SK-N-SH (cell line): ENCODE measurements at regions not wholly inside any gene's neighbourhood (a gene's known extent, or its start where the extent isn't known, plus 50 kb on each side); places are given as distances from the start of the nearest gene placed in this dataset.
"Not testable (repeated sequence)": the region's sequence is repeated elsewhere in the genome, so short reads cannot be mapped to it uniquely, and the experiment has no call there.

ENCODE experiments used
- CTCF ChIA-PET: fragments of 300-600, 350-600 bp; formaldehyde crosslinking; extraction: SDS; loops from one replicate; lab custom pipeline; 2021; lab: Yijun Ruan, JAX
- POLR2A ChIA-PET: fragments of 350-600 bp; sonication (Branson Sonifier 250); formaldehyde crosslinking; extraction: SDS; loops from one replicate; lab custom pipeline; 2020; ENCODE audit warnings: antibody characterized with exemption, inconsistent platforms; lab: Yijun Ruan, JAX
- DNase-seq: peaks from one replicate; pipeline ENCODE4 v3.0.0; 2012
- H2AFZ ChIP-seq: fragments of 200-600 bp; sonication (generic); 2 replicates; pipeline ENCODE4 v1.8.1; 2016; ENCODE audit warnings: antibody characterized with exemption, mild to moderate bottlenecking, low read depth
- H3F3A ChIP-seq: fragments of 200-600 bp; sonication (generic); replicated peaks from 2 replicates; pipeline ENCODE3; 2016; ENCODE audit warnings: antibody characterized with exemption, mild to moderate bottlenecking; ENCODE audit not compliant: insufficient read depth
- H3K27ac ChIP-seq, 2 experiments: fragments of 200-500 bp in 1 of 2; fragments of 200-600 bp in 1 of 2; sonication (Bioruptor generic) in 1 of 2; sonication (generic), shearing (Covaris generic) in 1 of 2; 2 replicates each; pipeline versions ENCODE4 v1.5.1 to v1.6.1; 2014 to 2016; ENCODE audit warnings: low read depth in 2 of 2, inconsistent platforms in 1 of 2, low read length in 1 of 2, mild to moderate bottlenecking in 1 of 2, mixed read lengths in 1 of 2
- H3K27me3 ChIP-seq: fragments of 200-600 bp; sonication (generic), shearing (Covaris generic); 2 replicates; pipeline ENCODE4 v1.6.1; 2016; ENCODE audit warnings: mixed run types; ENCODE audit not compliant: insufficient read depth
- H3K36me3 ChIP-seq, 2 experiments: fragments of 200-500 bp in 1 of 2; fragments of 200-600 bp in 1 of 2; sonication (Bioruptor generic) in 1 of 2; sonication (generic) in 1 of 2; replicated peaks in 1 of 2; 2 replicates each; pipeline versions ENCODE3 to v1.5.1; 2014 to 2016; ENCODE audit warnings: low read length in 1 of 2, mild to moderate bottlenecking in 1 of 2; ENCODE audit not compliant: insufficient read depth in 2 of 2, control insufficient read depth in 1 of 2
- H3K4me1 ChIP-seq, 2 experiments: fragments of 200-500 bp in 1 of 2; fragments of 200-600 bp in 1 of 2; sonication (Bioruptor generic) in 1 of 2; sonication (generic), shearing (Covaris generic) in 1 of 2; 2 replicates each; pipeline versions ENCODE4 v1.5.1 to v1.6.1; 2014 to 2016; ENCODE audit warnings: low read depth in 1 of 2, low read length in 1 of 2, mixed run types in 1 of 2; ENCODE audit not compliant: insufficient read depth in 2 of 2, control insufficient read depth in 1 of 2
- H3K4me2 ChIP-seq: fragments of 200-600 bp; sonication (generic), shearing (Covaris generic); 2 replicates; pipeline ENCODE4 v1.6.1; 2017; ENCODE audit warnings: mixed run types
- H3K4me3 ChIP-seq, 2 experiments: fragments of 200-500 bp in 1 of 2; fragments of 200-600 bp in 1 of 2; sonication (Bioruptor generic) in 1 of 2; sonication (generic), shearing (Covaris generic) in 1 of 2; 2 replicates each; pipeline versions ENCODE4 v1.5.1 to v1.8.1; 2014 to 2016; ENCODE audit warnings: low read depth in 2 of 2, inconsistent platforms in 1 of 2, low read length in 1 of 2, mild to moderate bottlenecking in 1 of 2, mixed read lengths in 1 of 2, moderate library complexity in 1 of 2
- H3K79me2 ChIP-seq: fragments of 200-600 bp; sonication (generic); 2 replicates; pipeline ENCODE4 v1.8.1; 2017; ENCODE audit warnings: mild to moderate bottlenecking; ENCODE audit not compliant: insufficient read depth
- H3K9ac ChIP-seq: fragments of 200-600 bp; sonication (generic); 2 replicates; pipeline ENCODE4 v1.6.1; 2017; ENCODE audit warnings: mixed run types
- H3K9me2 ChIP-seq: fragments of 200-600 bp; sonication (generic); 2 replicates; pipeline ENCODE4 v1.6.1; 2017; ENCODE audit warnings: mixed run types
- H3K9me3 ChIP-seq: fragments of 200-600 bp; sonication (generic); 2 replicates; pipeline ENCODE4 v1.6.1; 2017; ENCODE audit warnings: mixed run types, mild to moderate bottlenecking, moderate library complexity
- H4K20me1 ChIP-seq: fragments of 200-600 bp; sonication (generic); 2 replicates; pipeline ENCODE4 v1.6.1; 2017; ENCODE audit warnings: mild to moderate bottlenecking, mixed run types; ENCODE audit not compliant: insufficient read depth
- CHD2 ChIP-seq: fragments of 150-350 bp; IDR thresholded peaks from 2 replicates; pipeline ENCODE4 v1.6.1; 2018; ENCODE audit warnings: low read length; ENCODE audit not compliant: partially characterized antibody
- FOXJ3 ChIP-seq: sonication (generic); formaldehyde crosslinking; IDR thresholded peaks from 2 replicates; pipeline ENCODE4 v1.5.1; 2020; ENCODE audit warnings: mild to moderate bottlenecking, missing genetic modification reagents
- NFIC ChIP-seq: IDR thresholded peaks from 2 replicates; pipeline ENCODE4 v1.4.0; 2012; ENCODE audit warnings: borderline replicate concordance
- NRF1 ChIP-seq: IDR thresholded peaks from 2 replicates; pipeline ENCODE4 v1.6.1; 2012; ENCODE audit warnings: low read depth, mild to moderate bottlenecking, low read length
- YY1 ChIP-seq: IDR thresholded peaks from 2 replicates; pipeline ENCODE4 v1.4.0; 2012; ENCODE audit warnings: low read depth, mild to moderate bottlenecking
- WGBS: methylation state at CpG from one replicate; pipeline ENCODE4 v1.1.6; 2017; ENCODE audit warnings: low lambda C conversion rate; 5-methylcytosine and 5-hydroxymethylcytosine counted together
- TF ChIP-seq, protein P1 (sequence below): IDR thresholded peaks from 2 replicates; pipeline ENCODE4 v1.4.0; 2012; ENCODE audit warnings: low read depth
- TF ChIP-seq, protein P2 (sequence below): IDR thresholded peaks from 2 replicates; pipeline ENCODE4 v1.6.1; 2012; ENCODE audit warnings: mild to moderate bottlenecking, low read depth, low read length, moderate library complexity
- TF ChIP-seq, protein P3 (sequence below): IDR thresholded peaks from 2 replicates; pipeline ENCODE4; 2012

DNA sequence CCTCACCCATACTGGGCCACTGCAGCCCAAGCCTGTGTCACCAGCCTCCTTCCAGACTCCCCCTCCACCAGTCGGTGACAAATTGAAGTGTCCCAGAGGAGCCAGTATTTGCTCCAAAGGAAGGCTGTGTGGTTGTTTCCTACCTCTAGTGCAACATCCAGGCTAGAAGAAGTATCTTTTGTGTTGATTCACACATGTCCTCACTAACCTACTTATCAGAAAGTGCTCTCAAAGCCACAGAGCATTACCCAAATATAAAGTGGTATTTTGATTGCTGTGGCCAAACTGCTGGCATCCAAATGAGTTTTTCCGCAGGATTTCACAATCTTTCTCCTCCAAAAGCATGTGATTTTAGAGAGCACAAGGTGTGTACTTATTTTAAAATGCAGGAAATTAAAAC is 134.8 kb downstream of the CUL2 start:
- no peaks in the 10 kb centered on the region for H3K79me2 ChIP-seq
- H3K27me3 ChIP-seq = no peaks in the 10 kb centered on the region
- H3K36me3 ChIP-seq = no peaks in the 10 kb centered on the region
- no peak overlapping the region for H3K27ac ChIP-seq
- no peak overlapping the region for H3K4me2 ChIP-seq
- H3K4me3 ChIP-seq = no peak overlapping the region
- POLR2A ChIA-PET = no interaction called here
- no peaks in the 10 kb centered on the region for H3K9me2 ChIP-seq
- CTCF ChIA-PET = interaction anchor here (1.5 kb wide), 1 partner anchor 17 kb away, joined by 3 read pairs; no protein-coding TSS in a partner anchor
- WGBS = 85% methylated on average over 2 of the region's 2 CpGs
- no peak overlapping the region for H3K9ac ChIP-seq
- no peak overlapping the region for H2AFZ ChIP-seq
- H4K20me1 ChIP-seq = no peaks in the 10 kb centered on the region
- DNase-seq = no peak
- H3K4me1 ChIP-seq = no peaks in the 10 kb centered on the region
- TF ChIP-seq FOXJ3 (CRISPR knock-in tag) (no peak), NFIC (no peak), NRF1 (no peak), YY1 (no peak), CHD2 (no peak)
- H3F3A ChIP-seq = no peaks in the 10 kb centered on the region
- no peaks in the 10 kb centered on the region for H3K9me3 ChIP-seq

DNA sequence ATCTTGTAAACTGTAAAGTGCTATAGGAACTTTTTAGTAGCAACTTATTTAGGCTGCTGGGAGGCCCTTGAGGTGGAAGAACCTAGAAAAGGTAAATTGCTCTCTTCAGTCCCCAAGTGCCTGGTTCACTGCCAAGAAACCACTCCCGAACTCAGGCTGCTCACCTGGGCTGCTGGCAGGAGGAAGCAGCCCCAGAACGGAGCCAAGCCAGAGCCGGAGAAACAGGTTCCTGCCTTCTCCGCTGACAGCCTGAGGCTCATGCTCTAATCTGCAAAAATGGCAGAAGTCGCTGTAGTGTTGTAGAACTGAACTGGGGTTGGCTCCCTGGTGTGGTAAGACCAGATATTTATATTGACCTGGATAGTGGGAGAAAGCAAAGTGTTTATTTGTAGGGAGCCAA is 136.0 kb downstream of the CUL2 start:
- ChIA-PET POLR2A (no interaction called here), CTCF (interaction anchor here (1.5 kb wide), 1 partner anchor 16 kb away, joined by 3 read pairs; no protein-coding TSS in a partner anchor)
- WGBS = 85% methylated on average over 4 of the region's 5 CpGs
- H3K4me2 ChIP-seq = no peak overlapping the region
- no peaks in the 10 kb centered on the region for H3K36me3 ChIP-seq
- no peaks in the 10 kb centered on the region for H3K27me3 ChIP-seq
- no peak overlapping the region for H3K4me3 ChIP-seq
- no peak overlapping the region for H2AFZ ChIP-seq
- H3K79me2 ChIP-seq = no peaks in the 10 kb centered on the region
- TF ChIP-seq YY1 = no peak
- TF ChIP-seq, protein P1, sequence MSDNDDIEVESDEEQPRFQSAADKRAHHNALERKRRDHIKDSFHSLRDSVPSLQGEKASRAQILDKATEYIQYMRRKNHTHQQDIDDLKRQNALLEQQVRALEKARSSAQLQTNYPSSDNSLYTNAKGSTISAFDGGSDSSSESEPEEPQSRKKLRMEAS = no peak
- TF ChIP-seq, protein P2, sequence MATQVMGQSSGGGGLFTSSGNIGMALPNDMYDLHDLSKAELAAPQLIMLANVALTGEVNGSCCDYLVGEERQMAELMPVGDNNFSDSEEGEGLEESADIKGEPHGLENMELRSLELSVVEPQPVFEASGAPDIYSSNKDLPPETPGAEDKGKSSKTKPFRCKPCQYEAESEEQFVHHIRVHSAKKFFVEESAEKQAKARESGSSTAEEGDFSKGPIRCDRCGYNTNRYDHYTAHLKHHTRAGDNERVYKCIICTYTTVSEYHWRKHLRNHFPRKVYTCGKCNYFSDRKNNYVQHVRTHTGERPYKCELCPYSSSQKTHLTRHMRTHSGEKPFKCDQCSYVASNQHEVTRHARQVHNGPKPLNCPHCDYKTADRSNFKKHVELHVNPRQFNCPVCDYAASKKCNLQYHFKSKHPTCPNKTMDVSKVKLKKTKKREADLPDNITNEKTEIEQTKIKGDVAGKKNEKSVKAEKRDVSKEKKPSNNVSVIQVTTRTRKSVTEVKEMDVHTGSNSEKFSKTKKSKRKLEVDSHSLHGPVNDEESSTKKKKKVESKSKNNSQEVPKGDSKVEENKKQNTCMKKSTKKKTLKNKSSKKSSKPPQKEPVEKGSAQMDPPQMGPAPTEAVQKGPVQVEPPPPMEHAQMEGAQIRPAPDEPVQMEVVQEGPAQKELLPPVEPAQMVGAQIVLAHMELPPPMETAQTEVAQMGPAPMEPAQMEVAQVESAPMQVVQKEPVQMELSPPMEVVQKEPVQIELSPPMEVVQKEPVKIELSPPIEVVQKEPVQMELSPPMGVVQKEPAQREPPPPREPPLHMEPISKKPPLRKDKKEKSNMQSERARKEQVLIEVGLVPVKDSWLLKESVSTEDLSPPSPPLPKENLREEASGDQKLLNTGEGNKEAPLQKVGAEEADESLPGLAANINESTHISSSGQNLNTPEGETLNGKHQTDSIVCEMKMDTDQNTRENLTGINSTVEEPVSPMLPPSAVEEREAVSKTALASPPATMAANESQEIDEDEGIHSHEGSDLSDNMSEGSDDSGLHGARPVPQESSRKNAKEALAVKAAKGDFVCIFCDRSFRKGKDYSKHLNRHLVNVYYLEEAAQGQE = no peak
- TF ChIP-seq, protein P3, sequence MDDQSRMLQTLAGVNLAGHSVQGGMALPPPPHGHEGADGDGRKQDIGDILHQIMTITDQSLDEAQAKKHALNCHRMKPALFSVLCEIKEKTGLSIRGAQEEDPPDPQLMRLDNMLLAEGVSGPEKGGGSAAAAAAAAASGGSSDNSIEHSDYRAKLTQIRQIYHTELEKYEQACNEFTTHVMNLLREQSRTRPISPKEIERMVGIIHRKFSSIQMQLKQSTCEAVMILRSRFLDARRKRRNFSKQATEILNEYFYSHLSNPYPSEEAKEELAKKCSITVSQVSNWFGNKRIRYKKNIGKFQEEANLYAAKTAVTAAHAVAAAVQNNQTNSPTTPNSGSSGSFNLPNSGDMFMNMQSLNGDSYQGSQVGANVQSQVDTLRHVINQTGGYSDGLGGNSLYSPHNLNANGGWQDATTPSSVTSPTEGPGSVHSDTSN = no peak
- no peaks in the 10 kb centered on the region for H4K20me1 ChIP-seq
- H3F3A ChIP-seq = no peaks in the 10 kb centered on the region
- no peak overlapping the region for H3K9ac ChIP-seq
- no peak for DNase-seq
- no peaks in the 10 kb centered on the region for H3K9me2 ChIP-seq
- no peaks in the 10 kb centered on the region for H3K4me1 ChIP-seq
- no peak overlapping the region for H3K27ac ChIP-seq
- no peaks in the 10 kb centered on the region for H3K9me3 ChIP-seq

DNA sequence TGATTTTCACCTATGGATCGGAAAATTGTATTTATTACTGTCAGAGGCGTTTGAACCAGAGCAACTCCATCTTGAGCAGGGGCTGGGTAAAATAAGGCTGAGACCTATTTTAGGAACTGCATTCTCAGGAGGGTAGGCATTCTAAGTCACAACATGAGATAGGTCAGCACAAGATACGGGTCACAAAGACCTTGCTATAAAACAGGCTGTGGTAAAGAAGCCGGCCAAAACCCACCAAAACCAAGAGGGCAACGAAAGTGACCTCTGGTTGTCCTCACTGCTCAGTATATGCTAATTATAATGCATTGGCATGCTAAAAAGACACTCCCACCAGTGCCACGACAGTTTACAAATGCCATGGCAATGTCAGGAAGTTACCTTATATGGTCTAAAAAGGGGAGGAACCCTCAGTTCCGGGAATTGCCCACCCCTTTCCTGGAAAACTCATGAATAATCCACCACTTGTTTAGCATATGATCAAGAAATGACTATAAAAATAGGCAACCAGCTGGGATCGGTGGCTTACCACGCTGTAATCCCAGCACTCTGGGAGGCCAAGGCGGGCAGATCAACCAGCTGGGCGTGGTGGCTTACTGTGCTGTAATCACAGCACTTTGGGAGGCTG is 136.3 kb upstream of the PARD3 start:
- not testable (repeated sequence) for H4K20me1 ChIP-seq, H3K4me3 ChIP-seq, H3K79me2 ChIP-seq, H3K36me3 ChIP-seq, H3K9me2 ChIP-seq, H2AFZ ChIP-seq, DNase-seq, H3K4me2 ChIP-seq, H3K27me3 ChIP-seq, H3K4me1 ChIP-seq, H3K27ac ChIP-seq, H3F3A ChIP-seq, H3K9me3 ChIP-seq, H3K9ac ChIP-seq
- POLR2A ChIA-PET = interaction anchor here (0.7 kb wide), 1 partner anchor 34 kb away, joined by 3 read pairs; no protein-coding TSS in a partner anchor
- 82% methylated on average over 11 of the region's 11 CpGs for WGBS
- CTCF ChIA-PET = interaction anchor here (0.6 kb wide), 1 partner anchor 267 kb away, joined by 3 read pairs; no protein-coding TSS in a partner anchor

DNA sequence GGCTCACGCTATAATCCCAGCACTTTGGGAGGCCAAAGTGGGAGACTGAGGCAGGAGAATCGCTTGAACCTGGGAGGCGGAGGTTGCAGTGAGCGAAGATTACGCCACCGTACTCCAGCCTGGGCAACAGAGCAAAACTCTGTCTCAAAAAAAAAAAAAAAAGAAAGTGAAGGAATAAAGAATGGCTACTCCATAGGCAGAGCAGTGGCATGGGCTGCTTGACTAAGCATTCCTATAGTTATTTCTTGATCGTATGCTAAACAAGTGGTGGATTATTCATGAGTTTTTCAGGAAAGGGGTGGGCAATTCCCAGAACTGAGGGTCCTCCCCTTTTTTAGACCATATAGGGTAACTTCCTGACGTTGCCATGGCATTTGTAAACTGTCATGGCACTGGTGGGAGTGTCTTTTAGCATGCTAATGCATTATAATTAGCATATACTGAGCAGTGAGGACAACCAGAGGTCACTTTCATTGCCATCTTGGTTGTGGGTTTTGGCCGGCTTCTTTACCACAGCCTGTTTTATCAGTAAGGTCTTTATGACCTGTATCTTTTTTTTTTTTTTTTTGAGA is 130.9 kb upstream of the PARD3 start:
- H3K79me2 ChIP-seq, H3K9me3 ChIP-seq, H3K27ac ChIP-seq, H3K4me3 ChIP-seq, H2AFZ ChIP-seq, H3F3A ChIP-seq, H4K20me1 ChIP-seq, H3K27me3 ChIP-seq, DNase-seq, POLR2A ChIA-PET, H3K9me2 ChIP-seq, H3K36me3 ChIP-seq, CTCF ChIA-PET, H3K4me2 ChIP-seq, H3K9ac ChIP-seq, H3K4me1 ChIP-seq: not testable (repeated sequence)
- WGBS = 83% methylated on average over 9 of the region's 9 CpGs
